ENCODE measurements at regions not wholly inside any gene's neighbourhood (a gene's known extent, or its start where the extent isn't known, plus 50 kb on each side); places are given as distances from the start of the nearest gene placed in this dataset.
"Not testable (repeated sequence)": the region's sequence is repeated elsewhere in the genome, so short reads cannot be mapped to it uniquely, and the experiment has no call there.

DNA sequence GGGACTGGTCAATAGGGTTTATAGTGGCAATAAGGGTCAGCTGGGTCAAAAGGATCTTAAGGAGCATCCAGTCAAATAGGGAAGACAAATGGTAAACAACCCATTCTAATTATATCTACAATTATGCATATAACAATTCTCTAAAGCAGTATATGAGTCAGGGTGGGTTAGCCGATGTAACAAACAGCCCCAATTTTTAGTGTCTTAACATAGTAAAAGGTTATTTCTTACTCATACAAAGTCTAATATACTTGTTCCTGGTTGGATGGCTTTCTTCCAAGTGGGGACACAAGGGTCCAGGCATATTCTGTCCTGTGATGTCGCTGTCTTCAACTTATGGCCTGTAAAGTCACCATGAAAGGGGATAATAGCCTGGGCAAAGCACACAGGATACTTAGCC lies 97.9 kb upstream of the GALNT15 start:
- DNase-seq (ENCODE audit: low read depth in 3 of 3), result no peak

- DNase-seq (ENCODE audit: low read depth in 3 of 3), result not testable (repeated sequence)
These were observed 97.3 kb upstream of the GALNT15 start for GRCh38 chr3:16077146-16077545.

GRCh38 chr3:16077681-16078080 lies 96.8 kb upstream of the GALNT15 start:
- DNase-seq (ENCODE audit: low read depth in 3 of 3), result not testable (repeated sequence)

- DNase-seq (ENCODE audit: low read depth in 3 of 3), result no peak
These were observed 95.0 kb upstream of the GALNT15 start for GRCh38 chr3:16079519-16079918.

- DNase-seq (ENCODE audit: low read depth in 3 of 3), result no peak
These were observed 92.8 kb upstream of the GALNT15 start for GRCh38 chr3:16081661-16082060.

DNA sequence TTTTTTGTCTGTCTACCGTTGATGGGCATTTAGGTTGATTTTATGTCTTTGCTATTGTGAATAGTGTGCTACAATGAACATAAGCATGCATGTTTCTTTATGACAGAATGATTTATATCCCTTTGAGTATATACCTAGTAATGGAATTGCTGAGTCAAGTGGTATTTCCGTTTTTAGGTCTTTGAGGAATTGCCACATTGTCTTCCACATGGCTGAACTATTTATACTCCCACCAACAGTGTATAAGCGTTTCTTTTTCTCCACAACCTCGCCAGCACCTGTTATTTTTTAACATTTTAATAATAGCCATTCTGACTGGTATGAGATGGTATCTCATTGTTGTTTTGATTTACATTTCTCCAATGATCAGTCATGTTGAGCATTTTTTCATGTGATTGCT lies 89.6 kb upstream of the GALNT15 start:
- DNase-seq (ENCODE audit: low read depth in 3 of 3), result no peak

DNA sequence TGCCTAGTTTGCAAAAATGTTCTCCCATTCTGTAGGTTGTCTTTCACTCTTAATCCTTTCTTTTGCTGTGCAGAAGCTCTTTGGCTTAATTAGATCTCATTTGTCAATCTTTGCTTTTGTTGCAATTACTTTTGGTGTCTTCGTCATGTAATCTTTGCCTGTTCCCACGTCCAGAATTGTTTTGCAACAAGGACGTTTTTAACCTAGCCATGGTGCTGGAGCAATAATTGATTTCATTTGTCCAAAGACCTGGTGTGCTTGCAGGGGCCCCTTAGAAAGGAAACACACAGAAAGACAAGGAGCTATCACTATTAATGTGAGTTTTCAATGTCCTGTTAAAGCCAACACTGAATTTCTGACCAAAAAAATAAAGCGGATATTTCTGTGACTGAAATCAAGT lies 89.1 kb upstream of the GALNT15 start:
- no peak for DNase-seq (ENCODE audit: low read depth in 3 of 3)

DNA sequence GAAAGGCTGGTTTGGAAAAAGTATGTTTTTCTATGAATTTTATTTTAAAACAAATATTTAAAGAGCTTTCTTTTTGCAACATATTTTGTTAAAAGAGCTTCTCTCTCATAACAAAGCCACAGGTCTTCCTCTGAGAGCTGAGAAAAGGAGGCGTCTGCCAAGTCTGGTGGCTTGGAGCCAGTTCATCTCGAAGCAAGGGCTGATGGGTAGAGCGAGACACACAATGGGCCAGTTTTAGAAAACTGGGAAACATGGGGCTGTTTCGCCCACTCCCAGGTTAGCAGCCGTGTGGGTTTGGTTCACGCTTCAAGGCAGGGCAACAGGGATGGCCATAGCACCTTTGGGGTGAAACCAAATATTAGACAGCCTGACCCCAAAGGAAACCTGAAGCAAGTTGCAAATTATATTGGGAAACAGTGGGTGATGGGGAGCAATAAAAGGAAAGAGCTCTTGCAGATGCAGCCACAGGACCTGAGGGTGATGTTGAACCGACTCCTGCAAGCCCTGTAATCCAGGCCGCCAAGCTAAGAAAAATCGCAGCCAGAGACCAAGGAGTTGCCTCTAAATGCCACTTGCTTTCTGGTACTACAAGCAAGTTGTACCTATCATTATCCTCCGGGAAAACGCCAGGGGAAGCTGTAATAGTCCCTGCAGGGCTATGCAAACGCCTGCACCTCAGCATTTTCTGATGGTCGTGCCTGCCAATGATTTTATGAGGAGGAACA lies 88.4 kb upstream of the GALNT15 start:
- no peak for DNase-seq (ENCODE audit: low read depth in 3 of 3)

DNA sequence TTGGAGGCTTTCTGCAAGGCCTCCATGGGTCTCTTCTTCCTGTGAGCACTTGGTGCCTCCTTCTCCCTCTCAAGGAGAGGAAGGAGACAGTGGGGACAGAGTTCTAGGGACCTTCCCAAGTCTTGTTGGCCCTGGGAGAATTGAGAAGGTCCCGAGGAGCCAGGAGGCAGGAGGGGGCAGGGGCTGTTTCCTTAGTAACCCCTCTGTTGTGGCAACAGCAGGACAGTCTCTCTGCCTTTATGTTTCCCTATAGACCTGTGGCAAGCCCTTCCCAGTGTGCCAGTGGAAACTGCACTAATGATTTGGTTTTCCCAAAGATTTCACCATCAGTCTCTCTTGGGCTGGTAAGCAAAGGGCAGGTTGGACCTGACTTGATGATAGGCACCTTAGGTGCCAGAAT lies 87.8 kb upstream of the GALNT15 start:
- no peak for DNase-seq (ENCODE audit: low read depth in 3 of 3)

- DNase-seq (ENCODE audit: low read depth in 3 of 3), result no peak
These were observed 86.0 kb upstream of the GALNT15 start for GRCh38 chr3:16088496-16088895.

DNA sequence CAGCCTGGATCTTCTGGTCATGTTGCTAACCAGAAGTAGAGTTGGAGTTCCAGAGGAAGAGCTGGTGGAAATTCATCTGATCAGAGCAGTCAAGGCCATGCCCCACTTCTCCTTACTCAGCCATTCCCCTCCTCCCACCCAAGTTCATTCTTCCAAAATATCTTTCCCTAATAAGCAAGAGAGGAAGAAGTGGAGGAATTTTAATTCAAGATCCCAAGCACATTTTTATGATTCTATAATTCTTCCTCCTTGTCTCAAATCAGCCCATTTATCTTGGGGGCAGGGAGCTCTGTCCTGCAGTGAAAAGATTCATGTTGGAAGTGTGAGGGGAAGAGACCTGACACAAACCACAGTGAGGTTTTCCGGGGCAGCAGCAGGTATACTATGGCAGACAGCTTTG lies 85.0 kb upstream of the GALNT15 start:
- no peak for DNase-seq (ENCODE audit: low read depth in 3 of 3)

DNA sequence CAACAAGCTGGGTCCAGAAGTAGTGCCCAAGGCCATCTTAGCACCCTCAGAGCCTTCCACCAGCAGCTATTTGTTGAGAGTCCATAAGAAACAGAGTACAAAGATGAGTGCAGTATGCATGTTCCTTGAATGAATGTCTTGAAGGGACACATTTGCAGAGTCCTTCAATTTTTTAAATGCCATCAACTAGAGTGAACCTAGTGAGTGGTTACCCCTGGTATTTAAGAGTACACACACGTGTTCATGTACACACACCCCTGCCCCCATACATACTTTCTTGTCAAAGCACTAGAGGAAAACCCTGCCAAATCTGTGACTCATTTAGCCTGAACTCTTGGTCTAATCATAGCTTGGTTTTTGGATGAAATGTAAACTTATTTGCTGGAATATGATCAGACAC lies 84.5 kb upstream of the GALNT15 start:
- DNase-seq (ENCODE audit: low read depth in 3 of 3), result no peak

- no peak for DNase-seq (ENCODE audit: low read depth in 3 of 3)
These were observed 83.8 kb upstream of the GALNT15 start for GRCh38 chr3:16090706-16091105.

DNA sequence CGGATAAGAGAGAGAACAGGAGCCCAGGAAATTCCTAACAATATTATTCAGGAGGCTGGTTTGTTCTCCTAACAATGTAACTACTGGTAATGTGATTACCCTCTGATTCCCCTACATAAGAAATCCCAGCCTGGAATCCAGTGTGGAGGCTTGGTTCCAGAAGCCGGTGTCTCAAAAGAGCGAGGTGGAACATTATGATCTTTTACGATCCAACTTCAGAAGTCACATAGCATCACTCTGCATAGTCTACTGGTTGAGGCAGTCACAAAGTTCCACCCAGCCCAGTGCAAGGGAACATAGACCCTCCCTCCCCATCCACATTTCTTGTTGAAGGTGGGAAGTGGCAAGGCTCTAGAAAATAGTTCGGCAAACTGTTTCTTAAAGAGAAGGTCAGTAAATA lies 81.6 kb upstream of the GALNT15 start:
- DNase-seq (ENCODE audit: low read depth in 3 of 3), result no peak

- peak in 1 of 3 donors; percentile 5 for DNase-seq (ENCODE audit: low read depth in 3 of 3)
These were observed 72.9 kb upstream of the GALNT15 start for GRCh38 chr3:16101295-16102186.

DNA sequence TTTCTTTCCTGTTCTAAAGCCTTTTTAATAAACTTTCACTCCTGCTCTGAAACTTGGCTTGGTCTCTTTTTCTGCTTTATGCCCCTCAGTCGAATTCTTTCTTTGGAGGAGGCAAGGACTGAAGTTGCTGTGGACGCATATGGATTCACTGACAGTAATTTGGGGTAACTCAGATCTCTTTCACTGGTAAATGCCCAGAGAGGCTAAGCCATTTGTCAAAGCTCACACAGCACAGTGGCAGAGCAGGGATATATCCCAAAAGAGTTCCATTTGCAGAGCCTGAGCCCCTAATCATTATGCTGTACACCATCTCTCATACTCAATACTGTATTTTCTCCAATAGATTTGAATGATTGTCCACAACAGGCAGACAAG lies 72.3 kb upstream of the GALNT15 start:
- DNase-seq (ENCODE audit: low read depth in 3 of 3), result no peak

DNA sequence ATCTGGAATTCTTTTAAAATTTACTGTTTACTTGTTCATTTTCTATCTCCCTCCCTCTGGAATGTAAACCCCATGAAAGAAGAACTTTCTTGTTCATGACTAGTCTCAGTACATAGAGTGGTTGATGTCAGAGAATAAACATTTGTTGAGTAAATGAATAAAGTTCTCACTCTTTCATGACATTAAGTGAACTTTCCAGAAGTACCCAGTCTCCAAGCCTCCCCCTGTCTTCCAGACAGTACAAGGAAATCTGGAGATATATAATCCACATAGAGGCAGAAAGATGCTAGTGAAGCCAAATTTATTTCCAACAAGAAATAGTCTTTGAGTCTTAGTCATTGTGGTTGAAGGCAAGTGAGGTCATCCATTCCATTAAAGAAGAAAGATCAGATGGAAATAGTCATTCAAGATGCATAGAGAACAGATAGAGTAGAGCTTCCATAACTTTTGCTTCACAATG lies 71.5 kb upstream of the GALNT15 start:
- DNase-seq (ENCODE audit: low read depth in 3 of 3), result no peak

DNA sequence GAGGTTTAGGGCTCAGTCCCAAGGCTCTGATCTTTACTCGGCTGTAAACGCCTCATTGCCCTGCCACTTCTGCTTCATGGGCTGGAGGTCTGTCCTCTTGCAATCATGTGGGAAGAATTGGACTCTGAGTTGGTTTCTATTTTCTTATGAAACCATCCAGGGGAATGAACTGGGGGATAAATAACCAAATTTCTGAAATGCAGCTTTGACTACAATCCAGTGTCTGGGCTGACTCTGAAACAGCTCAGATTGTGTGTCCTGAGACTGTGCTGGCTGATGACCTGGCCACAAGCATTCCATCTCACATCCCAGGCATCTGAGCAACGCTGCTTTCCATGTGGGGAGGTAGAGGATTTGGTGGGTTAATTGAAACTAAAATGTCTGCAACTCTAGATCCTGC lies 71.0 kb upstream of the GALNT15 start:
- no peak for DNase-seq (ENCODE audit: low read depth in 3 of 3)

GRCh38 chr3:16104156-16104555 lies 70.3 kb upstream of the GALNT15 start:
- no peak for DNase-seq (ENCODE audit: low read depth in 3 of 3)

DNA sequence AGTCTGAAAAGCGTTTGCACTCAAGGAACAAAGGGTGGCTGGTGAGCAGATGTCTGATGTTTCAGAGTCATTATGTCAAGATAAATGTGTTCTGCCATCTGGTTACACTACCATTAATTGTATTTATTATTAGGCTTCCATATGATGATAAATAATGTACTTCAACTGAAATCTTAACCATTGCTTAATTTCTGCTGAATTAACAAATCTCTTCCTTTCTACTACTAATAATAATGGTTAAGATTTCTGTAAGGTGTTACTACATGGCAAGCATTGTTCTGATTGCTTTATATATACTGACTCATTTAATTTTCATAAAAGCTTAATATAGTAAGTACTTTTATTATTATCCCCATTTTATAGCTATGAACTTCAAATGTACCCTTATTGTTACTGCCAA lies 68.4 kb upstream of the GALNT15 start:
- DNase-seq (ENCODE audit: low read depth in 3 of 3), result no peak

DNA sequence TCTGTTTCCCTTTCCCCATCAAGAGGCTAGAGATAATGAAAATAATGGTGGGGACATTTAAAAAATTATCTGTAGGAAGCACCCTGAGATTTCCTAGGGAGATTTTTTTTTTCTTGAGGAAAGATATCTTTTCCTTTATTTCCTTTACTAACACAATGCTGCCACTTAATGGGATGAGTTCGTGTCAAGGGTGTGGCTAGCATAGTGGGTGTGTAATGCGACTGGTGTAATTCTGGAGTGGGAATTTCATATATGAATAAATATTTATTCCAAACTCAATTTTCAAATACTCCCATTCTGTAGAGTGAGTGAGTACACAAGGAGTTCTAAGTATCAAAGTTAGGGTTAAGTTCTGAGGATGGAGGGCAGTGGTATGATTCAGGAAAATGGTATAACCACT lies 66.1 kb upstream of the GALNT15 start:
- DNase-seq (ENCODE audit: low read depth in 3 of 3), result no peak

GRCh38 chr3:16109929-16110328 lies 64.6 kb upstream of the GALNT15 start:
- no peak for DNase-seq (ENCODE audit: low read depth in 3 of 3)

DNA sequence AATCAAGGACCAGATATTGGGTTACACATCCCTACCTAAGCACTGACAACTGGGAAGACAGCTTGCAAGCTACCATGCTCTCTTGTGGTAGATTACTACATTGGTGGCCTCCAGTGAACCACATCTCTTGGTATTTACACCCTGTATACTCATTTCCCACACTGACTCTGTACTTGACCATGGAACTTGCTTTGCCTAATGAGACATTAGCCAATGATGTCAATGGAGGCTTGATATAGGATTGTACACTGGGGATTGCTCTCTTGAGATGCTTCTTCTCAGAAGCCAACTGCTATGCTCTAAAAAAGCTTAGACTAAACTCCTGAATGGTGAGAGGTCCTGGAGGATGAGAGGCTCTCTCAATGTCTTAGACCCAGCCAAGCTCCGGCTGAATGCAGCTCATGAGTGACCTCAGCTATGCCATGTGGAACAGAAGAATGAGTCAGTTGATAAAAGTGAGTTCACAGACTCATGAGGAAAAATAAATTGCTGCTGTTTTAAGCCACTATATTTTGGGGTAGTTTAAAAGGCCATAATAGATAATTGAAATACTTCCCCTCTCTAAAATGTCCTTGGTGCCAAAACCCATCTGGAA lies 61.5 kb upstream of the GALNT15 start:
- DNase-seq (ENCODE audit: low read depth in 3 of 3), result no peak
